SKM-1 (cell line): ENCODE measurements at regions not wholly inside any gene's neighbourhood (a gene's known extent, or its start where the extent isn't known, plus 50 kb on each side); places are given as distances from the start of the nearest gene placed in this dataset.
"Not testable (repeated sequence)": the region's sequence is repeated elsewhere in the genome, so short reads cannot be mapped to it uniquely, and the experiment has no call there.

Experiments used
- DNase-seq: peaks from one replicate; lab custom pipeline; 2025; ENCODE audit not compliant: unreplicated experiment; lab: John Stamatoyannopoulos, UW

DNA sequence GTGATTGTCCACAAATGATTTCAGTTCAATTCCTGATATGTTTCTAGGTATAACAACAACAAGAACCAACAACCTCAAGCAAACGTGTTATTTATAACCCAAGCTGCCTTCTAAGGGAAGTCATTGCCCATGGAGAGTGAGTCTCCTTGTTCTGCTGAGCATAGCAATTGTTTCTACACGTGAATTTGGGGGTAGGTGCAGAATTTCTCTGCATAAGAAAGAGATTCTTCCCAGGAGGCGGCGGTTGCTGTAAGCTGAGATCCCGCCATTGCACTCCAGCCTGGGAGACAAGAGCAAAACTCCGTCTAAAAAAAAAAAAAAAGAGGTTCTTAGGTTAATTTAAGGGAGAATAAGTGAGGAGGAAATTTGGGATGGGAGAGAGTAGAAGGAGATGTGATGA lies 226.5 kb upstream of the PELI2 start:
- DNase-seq, result no peak

DNA sequence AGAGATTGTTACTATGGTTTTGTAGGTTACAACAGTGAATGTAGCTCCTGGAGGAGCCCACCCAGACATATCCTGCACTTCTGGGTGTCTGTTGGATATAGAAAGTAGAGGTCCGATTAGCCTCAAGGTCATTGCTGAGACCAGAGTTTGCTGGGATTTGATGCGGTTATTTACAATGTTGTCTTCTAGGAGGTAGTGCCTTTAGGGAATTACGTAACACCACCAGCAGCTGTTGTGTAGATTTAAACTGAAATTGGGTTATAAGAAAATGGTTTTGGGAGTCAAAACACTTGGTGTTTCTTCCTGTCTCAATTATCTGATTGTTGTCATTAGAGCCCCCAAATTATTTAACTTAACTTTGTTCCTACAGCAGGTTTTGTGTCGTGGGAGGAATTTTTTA lies 225.3 kb upstream of the PELI2 start:
- no peak for DNase-seq

DNA sequence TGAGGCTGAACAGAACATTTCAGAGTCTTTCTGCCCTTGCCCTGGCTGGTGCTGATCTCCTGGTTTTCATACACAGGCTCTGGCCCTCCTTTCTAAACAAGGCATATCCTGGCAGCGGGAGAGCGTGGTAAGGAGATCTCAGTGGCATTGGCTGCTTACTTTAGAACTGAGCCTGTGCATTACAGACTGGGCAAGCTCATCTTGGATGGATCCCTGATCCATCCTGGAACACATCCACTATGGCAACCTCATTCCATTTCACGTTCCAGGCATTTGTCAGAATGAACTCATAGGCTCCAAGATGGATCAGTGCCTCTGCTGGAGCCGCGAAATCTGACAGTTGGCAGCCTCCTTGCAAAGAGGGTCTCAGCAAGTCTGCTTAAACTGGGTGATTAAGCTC lies 224.5 kb upstream of the PELI2 start:
- DNase-seq, result no peak

DNA sequence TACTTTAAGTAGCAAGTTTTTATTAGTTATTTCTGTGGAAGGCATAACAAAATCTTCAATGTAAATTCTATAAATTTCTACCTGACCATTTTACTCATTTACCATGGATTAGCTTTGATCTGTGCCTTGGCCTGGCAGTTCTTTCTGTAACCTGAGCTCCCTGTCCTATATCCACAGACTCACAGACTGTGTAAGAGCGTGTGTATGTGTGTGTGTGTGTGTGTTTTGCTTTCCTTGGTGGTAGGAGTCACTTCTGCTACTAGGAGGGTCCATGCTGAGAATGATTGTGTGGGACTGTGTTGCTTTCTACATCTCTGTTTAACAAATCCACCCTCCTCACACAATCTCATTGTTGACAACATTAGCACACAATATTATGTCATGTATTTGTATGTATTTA lies 221.2 kb upstream of the PELI2 start:
- DNase-seq, result no peak

DNA sequence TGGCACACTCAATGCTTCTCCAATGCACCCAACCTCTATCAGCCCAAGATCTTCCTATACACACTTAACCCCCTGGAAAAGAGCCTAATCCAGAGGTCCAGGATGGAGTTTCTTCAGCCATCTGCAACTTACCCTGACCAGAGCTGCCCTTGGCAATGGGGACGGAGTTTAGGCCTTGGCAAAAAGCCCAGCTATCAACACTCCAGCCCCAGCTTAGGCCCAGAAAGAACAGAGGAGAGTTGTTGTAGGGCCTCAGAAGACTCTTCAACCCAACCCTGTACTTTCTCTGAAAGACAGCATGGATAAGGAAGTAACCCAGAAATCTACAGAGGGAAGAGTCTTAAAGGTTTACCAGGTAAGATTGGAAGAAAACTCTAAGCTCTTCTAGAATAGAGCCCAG lies 219.3 kb upstream of the PELI2 start:
- DNase-seq, result no peak

DNA sequence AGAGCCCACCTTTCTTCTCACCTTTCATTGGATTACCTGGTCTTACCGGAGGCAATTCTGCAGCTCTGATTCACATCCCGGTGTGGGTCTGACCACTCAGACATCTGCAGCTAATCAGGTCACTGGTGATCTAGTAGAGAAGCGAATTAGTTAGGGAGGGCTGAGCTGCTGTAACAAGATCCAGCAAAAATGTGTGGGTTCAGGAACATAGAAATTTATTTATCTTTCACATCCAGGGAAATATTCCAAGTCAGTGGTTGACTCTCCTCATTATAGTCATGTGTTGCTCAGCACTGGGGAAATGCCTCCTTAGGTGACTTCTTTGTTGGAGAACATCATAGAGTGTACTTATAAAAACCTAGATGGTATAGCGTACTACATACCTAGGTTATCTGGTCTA lies 218.7 kb upstream of the PELI2 start:
- DNase-seq, result no peak

DNA sequence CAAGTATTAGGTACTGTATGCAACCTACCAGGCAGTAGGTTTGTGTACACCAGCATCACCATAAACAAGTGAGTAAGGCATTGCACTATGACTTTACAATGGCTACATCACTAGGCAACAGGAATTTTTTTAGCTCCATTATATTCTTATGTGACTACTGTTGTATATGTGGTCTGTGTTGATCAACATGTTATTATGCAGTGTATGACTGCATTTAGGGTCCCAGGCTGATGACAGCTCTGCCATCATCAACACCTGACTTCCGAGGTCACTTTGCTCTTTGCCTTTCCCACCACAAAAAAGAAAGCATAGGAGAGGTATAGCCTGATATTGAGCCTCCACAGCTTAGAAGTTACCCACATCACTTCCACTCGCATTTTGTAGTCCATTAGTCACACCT lies 217.5 kb upstream of the PELI2 start:
- no peak for DNase-seq

DNA sequence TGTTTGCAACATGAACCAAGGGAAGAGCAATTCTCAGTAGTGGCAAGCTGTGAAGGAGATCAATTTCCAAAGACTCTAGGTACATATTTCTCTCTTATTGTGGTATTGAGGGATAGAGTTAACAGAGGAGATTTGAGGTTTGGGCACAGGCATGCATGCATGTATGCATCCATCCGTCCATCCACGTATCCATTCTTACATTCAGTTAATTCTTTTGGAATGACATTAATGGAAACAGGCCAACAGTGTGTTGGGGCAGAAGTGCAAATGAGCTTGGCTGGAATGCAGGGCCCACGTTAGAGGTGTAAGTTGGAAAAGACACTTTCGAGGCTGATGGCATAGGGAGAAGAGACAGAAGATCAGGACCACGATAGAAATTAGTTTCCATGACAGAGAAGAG lies 216.9 kb upstream of the PELI2 start:
- no peak for DNase-seq

DNA sequence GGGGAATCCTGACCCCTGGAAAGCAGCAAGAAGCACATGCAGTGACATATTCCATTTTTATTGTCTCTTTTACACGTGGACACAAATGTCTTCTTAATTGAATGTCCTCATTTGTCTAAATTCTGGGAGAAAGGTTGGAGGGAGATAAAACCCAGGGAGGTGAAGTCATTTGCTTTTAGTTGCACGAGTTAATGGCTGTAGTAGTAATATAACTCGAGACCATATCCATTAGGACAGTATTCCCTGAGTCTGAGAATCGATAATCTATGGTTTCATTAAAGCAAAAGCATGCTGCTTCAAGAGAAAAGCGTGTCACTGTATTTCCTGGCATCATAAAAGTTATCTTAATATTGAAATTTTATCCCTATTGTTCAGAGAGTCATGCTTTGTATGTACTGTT lies 216.0 kb upstream of the PELI2 start:
- no peak for DNase-seq

DNA sequence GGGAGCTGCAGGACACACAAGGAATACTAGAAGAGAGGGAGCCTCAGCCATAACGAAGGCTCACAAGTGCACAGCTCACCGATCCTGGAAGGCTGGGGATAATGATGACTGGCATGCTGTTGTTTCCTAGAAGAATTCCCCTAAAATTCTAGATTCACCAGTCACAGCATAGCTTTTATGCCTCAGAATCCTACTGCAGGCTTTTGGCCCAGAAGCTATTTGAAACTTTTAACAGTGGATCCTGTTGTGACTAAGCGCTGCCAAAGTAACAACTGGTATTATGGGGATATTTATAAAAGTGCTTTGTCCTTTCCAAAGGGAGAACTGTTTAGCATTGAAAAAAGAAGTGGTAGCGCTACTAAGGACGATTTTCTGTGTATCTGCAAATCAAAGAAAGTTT lies 214.1 kb upstream of the PELI2 start:
- no peak for DNase-seq

DNA sequence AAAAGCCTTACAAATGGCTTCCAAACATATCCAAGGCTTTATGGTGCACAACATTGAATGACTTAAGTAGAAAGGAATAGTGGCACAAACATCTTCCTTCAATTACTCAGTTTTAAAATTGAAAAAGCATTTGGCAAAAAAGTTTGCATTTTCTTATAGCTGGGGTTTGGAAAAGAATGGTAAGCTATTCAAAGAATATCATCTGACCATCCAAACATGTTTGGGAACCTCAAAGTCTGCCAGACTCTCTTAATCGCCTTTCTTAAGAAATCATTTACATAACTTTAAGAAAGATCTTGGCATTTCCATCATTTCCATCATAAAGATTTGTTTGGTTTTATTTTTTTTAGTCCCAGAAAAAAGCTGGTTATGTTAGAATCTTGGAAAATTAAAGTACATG lies 210.1 kb upstream of the PELI2 start:
- no peak for DNase-seq

DNA sequence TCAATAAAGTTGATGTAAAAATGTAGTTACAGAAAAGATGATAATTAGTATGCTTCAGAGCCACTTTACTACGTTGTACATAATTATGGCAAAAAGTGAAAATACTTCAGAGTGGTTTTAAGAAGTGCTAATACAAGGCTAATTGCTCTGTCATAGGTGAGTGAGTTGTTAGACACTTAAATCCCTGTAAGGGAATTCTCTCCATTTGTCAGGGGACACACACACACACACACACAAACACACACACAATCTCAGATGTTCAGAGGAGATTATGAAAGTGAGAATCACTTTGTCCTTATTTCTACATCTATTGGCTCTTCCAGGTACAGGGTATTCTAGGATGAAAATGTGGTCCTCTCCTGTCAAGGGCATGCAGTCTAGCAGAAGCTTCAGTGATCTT lies 208.3 kb upstream of the PELI2 start:
- no peak for DNase-seq

DNA sequence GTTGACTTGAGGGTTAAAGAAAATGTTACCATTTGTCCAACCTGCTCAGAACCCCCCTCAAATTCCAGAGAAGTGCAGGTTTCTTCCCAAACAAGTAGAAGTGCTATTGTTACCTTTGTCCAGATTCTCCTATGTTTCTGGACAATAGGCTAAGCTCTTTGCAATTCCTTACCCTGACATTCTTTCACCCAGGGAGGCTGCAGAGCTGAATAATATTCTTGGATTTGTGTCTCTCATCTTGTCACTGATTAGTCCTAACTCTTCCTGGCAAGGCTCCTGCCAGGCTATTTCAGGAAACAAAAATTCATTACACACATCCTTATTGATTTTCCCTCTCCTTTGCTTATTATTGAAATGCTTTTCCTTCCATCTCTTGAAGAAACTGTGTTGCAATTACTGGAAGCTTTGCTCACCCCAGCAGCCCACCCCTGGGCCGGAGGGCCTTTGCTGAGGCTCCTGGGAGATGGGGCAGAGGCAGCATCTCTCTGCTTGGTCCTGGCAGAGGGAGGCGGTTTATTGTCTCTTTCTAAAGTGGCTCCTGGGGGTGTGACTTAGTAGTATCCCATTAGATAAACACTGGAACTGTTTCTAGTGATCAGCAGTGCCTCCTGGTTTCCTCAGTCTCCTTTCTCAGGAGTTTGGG lies 207.5 kb upstream of the PELI2 start:
- no peak for DNase-seq

DNA sequence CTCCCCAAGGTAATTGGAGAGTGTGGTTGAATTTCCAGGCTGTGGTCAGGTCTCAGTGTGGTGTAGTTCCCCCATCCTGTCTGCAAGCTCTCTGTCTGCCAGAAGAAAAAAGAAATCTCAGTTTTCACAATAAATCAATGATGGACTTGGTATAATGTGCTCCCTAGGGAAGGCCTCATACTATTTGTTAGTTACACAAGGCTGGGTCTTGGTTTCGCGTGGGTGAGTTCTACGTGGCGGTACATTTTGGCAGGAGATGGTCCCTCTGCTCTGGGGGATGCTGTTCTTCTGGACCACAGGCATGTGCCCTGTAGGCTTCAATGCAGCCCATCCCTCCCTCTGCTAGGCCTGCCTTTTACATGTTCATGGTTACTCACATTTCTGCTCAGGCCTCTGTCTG lies 206.4 kb upstream of the PELI2 start:
- no peak for DNase-seq

DNA sequence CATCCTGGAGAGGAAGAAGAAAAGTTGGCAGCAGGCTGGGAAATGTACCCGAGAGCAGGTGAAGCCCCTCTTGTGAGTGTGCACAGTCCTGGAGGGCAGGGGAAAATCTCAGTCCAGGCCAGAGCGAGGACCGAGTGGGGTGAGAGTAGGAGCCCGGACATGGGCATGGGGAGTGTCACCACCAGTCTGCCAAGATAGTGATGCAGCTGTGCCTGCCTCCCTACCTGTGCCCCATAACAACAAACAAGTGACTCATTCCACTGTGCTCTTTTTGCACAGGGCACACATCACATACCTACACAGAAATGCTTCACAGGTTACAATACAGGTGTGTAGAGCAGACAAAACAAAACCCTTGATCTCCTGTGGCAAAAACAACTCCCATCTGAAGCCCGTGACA lies 205.9 kb upstream of the PELI2 start:
- DNase-seq, result no peak

DNA sequence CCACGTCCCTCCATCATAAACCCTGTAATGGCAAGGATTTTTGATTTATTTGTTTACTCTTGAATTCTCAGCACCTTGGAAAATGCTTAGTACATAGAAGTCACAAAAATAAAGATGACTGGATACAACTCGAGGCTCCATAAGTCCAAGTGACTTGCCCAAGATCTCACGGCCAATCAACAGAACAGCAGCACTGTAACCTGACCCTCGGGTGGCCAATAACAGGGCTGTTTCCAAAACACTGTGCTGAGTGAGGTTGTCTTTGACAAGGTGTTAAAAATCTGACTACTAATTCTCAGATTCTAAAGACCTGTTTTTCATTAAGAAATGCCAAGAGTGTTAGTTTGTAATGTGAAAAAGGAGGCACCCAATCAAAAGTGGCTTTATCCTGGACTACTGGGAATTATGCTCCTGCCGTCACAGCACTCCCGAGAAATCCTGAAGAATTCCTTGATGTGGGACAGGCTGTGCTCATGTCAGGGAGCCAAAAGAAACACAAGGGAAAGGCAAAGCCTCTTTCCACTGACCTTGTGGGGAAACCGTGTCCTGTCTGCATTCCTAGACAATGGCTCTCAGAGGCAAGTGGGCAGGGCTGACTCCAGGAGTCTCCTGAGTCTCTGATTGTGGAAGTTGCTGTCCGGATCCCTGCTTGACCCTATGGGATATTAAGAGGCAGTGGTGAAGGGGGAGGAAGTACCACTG lies 204.7 kb upstream of the PELI2 start:
- DNase-seq, result no peak

DNA sequence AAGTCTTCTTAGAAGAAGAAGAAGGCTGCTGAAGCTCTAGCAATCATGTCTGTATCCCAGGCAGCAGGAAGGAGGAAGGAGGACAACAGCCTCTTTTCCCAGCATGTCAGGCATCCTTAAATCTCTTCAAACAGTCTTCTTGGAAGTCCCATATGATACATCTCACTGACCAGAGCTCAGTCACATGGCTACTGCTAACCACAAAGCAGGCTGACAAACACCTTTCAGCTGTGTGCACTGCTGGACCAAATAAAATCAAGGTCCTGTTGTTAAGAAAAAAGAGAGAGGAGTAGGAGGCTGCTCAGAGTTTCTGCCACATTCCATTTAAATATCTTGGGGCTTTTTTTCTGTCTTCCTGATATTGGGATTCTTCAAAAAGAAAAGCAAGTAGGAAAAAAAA lies 203.4 kb upstream of the PELI2 start:
- no peak for DNase-seq

DNA sequence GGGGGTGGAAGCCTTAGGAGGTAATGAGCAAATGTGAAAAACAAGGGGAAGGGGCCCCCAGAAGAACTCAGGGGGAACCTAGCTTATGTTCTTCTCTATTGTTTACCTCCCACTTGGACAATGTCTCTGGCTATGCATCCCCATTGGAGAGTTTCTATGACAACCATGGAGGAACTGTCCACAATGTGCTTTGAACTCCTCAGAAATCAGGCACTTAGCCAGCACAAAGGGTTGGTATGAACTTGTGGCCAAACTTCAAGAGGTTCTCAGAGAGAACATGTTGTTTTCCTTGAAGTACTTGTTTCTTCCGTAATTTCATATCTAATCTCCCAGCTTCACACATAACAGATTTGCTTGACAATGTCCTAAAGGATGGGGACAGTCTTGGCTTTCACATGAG lies 202.8 kb upstream of the PELI2 start:
- DNase-seq, result no peak

DNA sequence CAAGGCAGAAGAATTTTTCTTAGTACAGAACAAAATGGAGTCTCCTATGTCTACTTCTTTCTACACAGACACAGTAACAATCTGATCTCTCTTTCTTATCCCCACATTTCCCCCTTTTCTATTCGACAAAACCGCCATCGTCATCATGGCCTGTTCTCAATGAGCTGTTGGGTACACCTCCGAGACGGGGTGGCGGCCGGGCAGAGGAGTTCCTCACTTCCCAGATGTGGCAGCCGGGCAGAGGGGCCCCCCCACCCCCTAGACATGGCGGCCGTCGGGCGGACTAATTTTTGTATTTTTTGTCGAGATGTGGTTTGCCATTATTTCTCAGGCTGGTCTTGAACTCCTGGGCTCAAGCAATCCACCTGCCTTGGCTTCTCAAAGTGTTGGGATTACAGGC lies 198.4 kb upstream of the PELI2 start:
- DNase-seq, result not testable (repeated sequence)

DNA sequence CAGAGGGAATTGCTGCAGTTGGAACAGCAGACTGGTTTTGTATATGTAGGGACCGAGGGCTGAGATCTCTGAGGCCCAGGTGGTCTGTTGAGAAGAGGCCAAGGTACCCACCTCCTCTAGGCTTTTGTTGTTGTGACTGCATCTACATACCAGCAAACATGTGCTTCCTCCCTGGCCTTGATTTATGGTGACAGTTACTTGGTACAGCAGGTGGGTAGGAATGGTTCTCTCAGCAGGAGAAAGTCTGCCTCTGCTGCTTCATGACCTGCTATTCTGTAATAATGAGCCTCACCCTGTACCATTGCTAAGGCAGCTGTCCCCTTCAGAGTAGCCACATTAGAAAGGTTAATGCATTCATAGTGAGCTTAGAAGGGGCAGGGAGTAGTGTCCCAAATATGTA lies 196.7 kb upstream of the PELI2 start:
- DNase-seq, result no peak

DNA sequence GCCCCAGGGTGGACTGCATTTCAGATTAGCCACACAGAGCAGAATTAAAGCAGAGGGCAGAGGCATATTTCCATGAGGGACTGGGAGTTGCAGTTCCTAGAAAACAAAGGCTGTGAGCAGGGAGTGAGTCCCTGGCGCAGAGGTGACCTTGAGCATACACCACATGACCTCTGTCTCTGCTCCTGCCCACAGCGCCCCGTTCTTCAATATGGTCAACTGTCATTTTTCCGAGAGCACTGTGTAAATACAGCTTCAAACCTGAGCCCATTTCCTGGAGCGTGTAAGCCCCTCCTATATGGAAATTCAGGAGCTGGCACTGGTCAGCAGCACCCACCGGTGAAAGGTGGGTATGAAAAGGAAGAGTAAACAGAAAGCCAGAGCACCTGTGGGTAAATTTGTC lies 192.2 kb upstream of the PELI2 start:
- DNase-seq, result no peak

DNA sequence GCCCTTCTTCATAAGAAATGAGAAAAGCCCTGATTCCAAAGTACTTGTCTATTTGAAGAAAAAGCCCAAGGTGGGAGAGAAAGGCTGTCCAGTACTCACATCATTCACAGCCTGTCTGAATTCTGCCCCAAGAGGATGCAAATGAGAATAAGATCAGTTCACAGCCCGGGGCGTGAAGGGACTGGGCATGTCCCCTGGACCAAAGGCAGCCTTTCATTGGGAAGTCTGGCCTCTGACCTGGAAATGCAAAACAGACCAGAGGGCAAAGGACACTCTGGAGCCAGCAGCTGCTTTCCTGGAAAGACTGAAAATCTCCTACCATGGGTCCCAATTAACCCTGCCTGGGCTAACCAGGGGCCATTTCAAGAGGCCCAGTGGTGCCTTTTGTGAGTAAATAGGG lies 191.2 kb upstream of the PELI2 start:
- no peak for DNase-seq

DNA sequence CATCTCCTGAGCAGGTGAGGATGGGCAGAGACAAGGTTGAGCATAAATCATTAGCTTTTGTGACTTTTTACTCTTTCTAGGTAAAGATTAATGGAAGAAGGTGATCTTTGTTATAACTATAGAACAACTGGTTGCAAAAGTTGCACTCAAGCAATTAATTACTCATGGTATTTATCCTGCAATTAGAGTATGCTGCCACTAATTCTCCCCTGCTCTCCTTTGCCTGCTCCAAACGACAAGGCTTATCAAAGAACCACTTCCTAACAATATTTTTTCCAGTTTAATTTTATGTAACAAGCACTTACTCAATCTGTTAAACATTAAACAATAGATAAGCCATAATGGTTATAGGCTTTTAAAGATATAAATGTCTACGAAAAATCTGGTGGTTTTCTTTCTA lies 189.9 kb upstream of the PELI2 start:
- no peak for DNase-seq
